GM12878 (cell line): ENCODE measurements at regions not wholly inside any gene's neighbourhood (a gene's known extent, or its start where the extent isn't known, plus 50 kb on each side); places are given as distances from the start of the nearest gene placed in this dataset.
A peak's percentile ranks its signal among the peaks of the same experiment; 100 is the strongest.

Source experiments
- ATAC-seq: fragments of 200-7000 bp; cut with Tn5 transposase; 3 replicates; pipeline ENCODE4 v1.9.1; 2020; ENCODE audit warnings: mild to moderate bottlenecking, moderate library complexity
- BruUV-seq: library from RNA; stranded (reverse); fragments of 400-500 nt; replicated peaks from 2 replicates; lab custom pipeline; 2021; lab: Mats Ljungman, UMichigan
- CTCF ChIA-PET: fragments of 300-600 bp; sonication (Branson Sonifier 250); formaldehyde crosslinking; extraction: SDS; loops from one replicate; lab custom pipeline; 2021; ENCODE audit warnings: inconsistent platforms; lab: Yijun Ruan, JAX
- POLR2A ChIA-PET: fragments of 350-600 bp; formaldehyde crosslinking; extraction: SDS; loops from one replicate; lab custom pipeline; 2021; ENCODE audit warnings: inconsistent platforms; lab: Charles Lee
- RAD21 ChIA-PET: fragments of 300-600 bp; sonication (Branson Sonifier 250); formaldehyde crosslinking; loops from one replicate; lab custom pipeline; 2023; ENCODE audit warnings: antibody characterized with exemption; ENCODE audit not compliant: unreplicated experiment; lab: Charles Lee
- SMC1A ChIA-PET: fragments of 300-600 bp; sonication (Branson Sonifier 250); formaldehyde crosslinking; loops from one replicate; lab custom pipeline; 2023; ENCODE audit not compliant: unreplicated experiment, uncharacterized antibody; lab: Charles Lee
- DNase-seq: peaks from one replicate; pipeline ENCODE4 v3.0.0-alpha.2; 2011; ENCODE audit warnings: low read depth, low spot score
- FAIRE-seq: peaks from 3 replicates; lab custom pipeline; 2011; peaks lifted over from hg19 to GRCh38; lab: Jason Lieb, UNC
- H2AFZ ChIP-seq: 2 replicates; pipeline ENCODE4 v1.6.0; 2011; ENCODE audit warnings: low read depth, low read length, control low read depth; ENCODE audit not compliant: control insufficient read depth
- H3K27ac ChIP-seq: 2 replicates; pipeline ENCODE4 v1.5.1; 2011; ENCODE audit warnings: control low read depth; ENCODE audit not compliant: control insufficient read depth, insufficient read depth
- H3K27me3 ChIP-seq, 2 experiments: replicated peaks in 1 of 2; 2 replicates each; pipeline versions ENCODE4 v1.6.0 to v1.6.1; 2011; ENCODE audit warnings: low read length in 1 of 2; ENCODE audit not compliant: control insufficient read depth in 2 of 2, insufficient read depth in 2 of 2
- H3K36me3 ChIP-seq, 2 experiments: 2 replicates each; pipeline ENCODE4 v1.5.1; 2011; ENCODE audit warnings: low read length in 1 of 2; ENCODE audit not compliant: control insufficient read depth in 2 of 2, insufficient read depth in 2 of 2
- H3K4me1 ChIP-seq: 2 replicates; pipeline ENCODE4 v1.6.1; 2011; ENCODE audit warnings: mild to moderate bottlenecking, low read length, moderate library complexity, mixed read lengths; ENCODE audit not compliant: control insufficient read depth, insufficient read depth
- H3K4me2 ChIP-seq: 2 replicates; pipeline ENCODE4 v1.6.0; 2011; ENCODE audit warnings: control low read depth; ENCODE audit not compliant: control insufficient read depth, insufficient read depth
- H3K4me3 ChIP-seq: fragments of 200-600 bp; sonication (generic); 2 replicates; pipeline ENCODE4 v1.5.1; 2016
- H3K79me2 ChIP-seq: 2 replicates; pipeline ENCODE4 v1.6.0; 2011; ENCODE audit warnings: low read length; ENCODE audit not compliant: control insufficient read depth, insufficient read depth
- H3K9ac ChIP-seq: 2 replicates; pipeline ENCODE4 v1.8.0; 2011; ENCODE audit warnings: low read length, control low read depth, mixed read lengths; ENCODE audit not compliant: control insufficient read depth, insufficient read depth
- H3K9me3 ChIP-seq: replicated peaks from 3 replicates; pipeline ENCODE4 v1.5.1; 2011; ENCODE audit warnings: mild to moderate bottlenecking, low read length; ENCODE audit not compliant: control insufficient read depth, insufficient read depth
- H4K20me1 ChIP-seq: 2 replicates; pipeline ENCODE4 v1.6.0; 2011; ENCODE audit not compliant: control insufficient read depth, insufficient read depth
- ATF7 ChIP-seq: fragments of 450-650 bp; IDR thresholded peaks from 2 replicates; pipeline ENCODE4 v1.6.1; 2016; ENCODE audit warnings: low read depth, mild to moderate bottlenecking
- MEF2B ChIP-seq: fragments of 450-650 bp; IDR thresholded peaks from 2 replicates; pipeline ENCODE4 v1.6.1; 2018; ENCODE audit warnings: mild to moderate bottlenecking, moderate library complexity; ENCODE audit not compliant: partially characterized antibody, poor library complexity, severe bottlenecking
- SREBF1 ChIP-seq: IDR thresholded peaks from 2 replicates; pipeline ENCODE4 v1.6.1; 2012; ENCODE audit warnings: mild to moderate bottlenecking, low read length
- WGBS: methylation state at CpG from one replicate; pipeline ENCODE4 v1.1.6; 2016; ENCODE audit warnings: low lambda C conversion rate; ENCODE audit not compliant: insufficient replicate concordance, insufficient coverage; ENCODE audit errors: missing lambda C conversion rate; 5-methylcytosine and 5-hydroxymethylcytosine counted together
- in situ Hi-C: fragments of 300-500 bp; cut with MboI; formaldehyde crosslinking; loops from 9 replicates; pipeline ENCODE4 v1.14.3; 2018; ENCODE audit warnings: mixed read lengths
- intact Hi-C: fragments of 100-400 bp; cut with micrococcal nuclease; formaldehyde crosslinking; loops from one replicate; pipeline ENCODE4 v1.14.2; 2022; ENCODE audit not compliant: unreplicated experiment
- TF ChIP-seq, protein P1 (sequence below): IDR thresholded peaks from 2 replicates; pipeline ENCODE4 v1.6.1; 2012; ENCODE audit warnings: improper control_type of control experiment, low read depth, low read length; ENCODE audit not compliant: insufficient replicate concordance

DNA sequence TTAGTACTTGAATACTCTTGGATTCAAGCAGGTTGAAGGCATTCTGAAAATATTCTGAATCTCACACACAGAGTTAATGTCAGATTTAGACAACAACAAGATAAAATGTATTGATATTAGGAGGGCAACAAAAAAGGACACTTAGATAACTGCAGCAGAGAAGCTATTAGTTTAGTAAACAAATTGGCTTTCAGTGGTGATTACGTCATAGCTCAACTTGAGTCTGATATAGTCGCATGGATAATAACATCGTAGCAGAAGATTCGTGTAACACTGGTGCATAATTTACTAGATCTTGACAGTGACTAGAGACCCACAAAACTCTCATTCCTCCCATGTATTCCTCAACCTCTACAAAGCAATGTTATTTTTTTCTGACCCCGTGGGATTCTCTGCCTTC, 268.3 kb downstream of the KCNJ2 start:
- no peaks in the 10 kb centered on the region for H3K36me3 ChIP-seq
- DNase-seq, result no peak
- POLR2A ChIA-PET, result no interaction called here
- H3K79me2 ChIP-seq, result no peaks in the 10 kb centered on the region
- H3K9me3 ChIP-seq, result no peaks in the 10 kb centered on the region; the same call in 2 of the 3 replicates
- in situ Hi-C loops (no loop called here), intact Hi-C loops (no loop called here)
- H3K4me2 ChIP-seq, result no peak overlapping the region
- ATAC-seq, result no peak
- H3K9ac ChIP-seq, result no peak overlapping the region
- no peak overlapping the region for H3K4me3 ChIP-seq
- H3K4me1 ChIP-seq, result no peaks in the 10 kb centered on the region
- no TSS peak for BruUV-seq
- 44% methylated on average over 5 of the region's 5 CpGs for WGBS
- CTCF ChIA-PET, result interaction anchor here (0.6 to 1.3 kb wide), 2 partner anchors 14 to 70 kb away, joined by 3 read pairs; no protein-coding TSS in a partner anchor
- H3K27ac ChIP-seq, result no peak overlapping the region
- TF ChIP-seq SREBF1, result no peak
- peak; percentile 56 for TF ChIP-seq ATF7
- TF ChIP-seq, all 136 proteins: peak for 1
- no peak for FAIRE-seq
- no peaks in the 10 kb centered on the region for H3K27me3 ChIP-seq
- RAD21 ChIA-PET, result no interaction called here
- H4K20me1 ChIP-seq, result no peaks in the 10 kb centered on the region
- SMC1A ChIA-PET, result interaction anchor here (0.6 to 1.2 kb wide), 4 partner anchors 9 to 138 kb away, joined by 3 to 5 read pairs (median 3); no protein-coding TSS in a partner anchor
- no peak overlapping the region for H2AFZ ChIP-seq

DNA sequence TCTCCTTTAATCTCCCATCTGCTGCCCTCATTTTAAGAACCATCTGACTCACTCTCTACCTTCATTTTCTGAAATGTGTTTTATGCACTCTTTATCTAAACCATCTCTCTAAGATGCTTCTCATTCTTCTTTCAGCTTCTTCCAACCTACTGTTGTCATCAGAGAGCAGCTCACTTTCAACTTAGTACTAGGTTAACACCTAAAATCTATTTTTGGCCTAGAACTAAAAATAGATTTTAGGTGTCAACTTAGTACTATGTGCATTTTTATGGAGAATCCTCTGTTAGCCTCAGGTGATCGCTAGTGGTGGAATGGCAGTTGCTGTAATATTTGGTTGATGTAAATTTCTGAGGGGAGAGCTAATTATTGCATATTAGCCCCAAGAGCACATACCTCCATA, 277.1 kb downstream of the KCNJ2 start:
- no TSS peak for BruUV-seq
- no peak for FAIRE-seq
- SMC1A ChIA-PET, result interaction anchor here (0.6 to 1.3 kb wide), 8 partner anchors 9 to 213 kb away, joined by 3 read pairs; no protein-coding TSS in a partner anchor

More for the DNA sequence above, 277.1 kb downstream of the KCNJ2 start:
- no peaks in the 10 kb centered on the region for H3K36me3 ChIP-seq
- H3K27me3 ChIP-seq, result no peaks in the 10 kb centered on the region
- no peak for ATAC-seq
- WGBS, result 0% methylated on average over 1 of the region's 1 CpG
- no peaks in the 10 kb centered on the region for H3K4me1 ChIP-seq
- no peak overlapping the region for H3K9ac ChIP-seq
- no peaks in the 10 kb centered on the region for H4K20me1 ChIP-seq
- no peaks in the 10 kb centered on the region for H3K79me2 ChIP-seq
- no peak overlapping the region for H3K4me3 ChIP-seq
- no peak overlapping the region for H2AFZ ChIP-seq
- RAD21 ChIA-PET, result interaction anchor here (0.6 to 1.3 kb wide), 2 partner anchors 69 to 106 kb away, joined by 4 read pairs; no protein-coding TSS in a partner anchor
- no peak overlapping the region for H3K4me2 ChIP-seq
- TF ChIP-seq MEF2B, result peak; percentile 12
- TF ChIP-seq, protein P1, sequence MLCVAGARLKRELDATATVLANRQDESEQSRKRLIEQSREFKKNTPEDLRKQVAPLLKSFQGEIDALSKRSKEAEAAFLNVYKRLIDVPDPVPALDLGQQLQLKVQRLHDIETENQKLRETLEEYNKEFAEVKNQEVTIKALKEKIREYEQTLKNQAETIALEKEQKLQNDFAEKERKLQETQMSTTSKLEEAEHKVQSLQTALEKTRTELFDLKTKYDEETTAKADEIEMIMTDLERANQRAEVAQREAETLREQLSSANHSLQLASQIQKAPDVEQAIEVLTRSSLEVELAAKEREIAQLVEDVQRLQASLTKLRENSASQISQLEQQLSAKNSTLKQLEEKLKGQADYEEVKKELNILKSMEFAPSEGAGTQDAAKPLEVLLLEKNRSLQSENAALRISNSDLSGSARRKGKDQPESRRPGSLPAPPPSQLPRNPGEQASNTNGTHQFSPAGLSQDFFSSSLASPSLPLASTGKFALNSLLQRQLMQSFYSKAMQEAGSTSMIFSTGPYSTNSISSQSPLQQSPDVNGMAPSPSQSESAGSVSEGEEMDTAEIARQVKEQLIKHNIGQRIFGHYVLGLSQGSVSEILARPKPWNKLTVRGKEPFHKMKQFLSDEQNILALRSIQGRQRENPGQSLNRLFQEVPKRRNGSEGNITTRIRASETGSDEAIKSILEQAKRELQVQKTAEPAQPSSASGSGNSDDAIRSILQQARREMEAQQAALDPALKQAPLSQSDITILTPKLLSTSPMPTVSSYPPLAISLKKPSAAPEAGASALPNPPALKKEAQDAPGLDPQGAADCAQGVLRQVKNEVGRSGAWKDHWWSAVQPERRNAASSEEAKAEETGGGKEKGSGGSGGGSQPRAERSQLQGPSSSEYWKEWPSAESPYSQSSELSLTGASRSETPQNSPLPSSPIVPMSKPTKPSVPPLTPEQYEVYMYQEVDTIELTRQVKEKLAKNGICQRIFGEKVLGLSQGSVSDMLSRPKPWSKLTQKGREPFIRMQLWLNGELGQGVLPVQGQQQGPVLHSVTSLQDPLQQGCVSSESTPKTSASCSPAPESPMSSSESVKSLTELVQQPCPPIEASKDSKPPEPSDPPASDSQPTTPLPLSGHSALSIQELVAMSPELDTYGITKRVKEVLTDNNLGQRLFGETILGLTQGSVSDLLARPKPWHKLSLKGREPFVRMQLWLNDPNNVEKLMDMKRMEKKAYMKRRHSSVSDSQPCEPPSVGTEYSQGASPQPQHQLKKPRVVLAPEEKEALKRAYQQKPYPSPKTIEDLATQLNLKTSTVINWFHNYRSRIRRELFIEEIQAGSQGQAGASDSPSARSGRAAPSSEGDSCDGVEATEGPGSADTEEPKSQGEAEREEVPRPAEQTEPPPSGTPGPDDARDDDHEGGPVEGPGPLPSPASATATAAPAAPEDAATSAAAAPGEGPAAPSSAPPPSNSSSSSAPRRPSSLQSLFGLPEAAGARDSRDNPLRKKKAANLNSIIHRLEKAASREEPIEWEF, result no peak
- TF ChIP-seq, all 136 proteins: peak for 1
- H3K9me3 ChIP-seq, result no peaks in the 10 kb centered on the region
- ChIA-PET POLR2A (interaction anchor here (0.9 kb wide), 1 partner anchor 80 kb away, joined by 3 read pairs; no protein-coding TSS in a partner anchor), CTCF (interaction anchor here (1.2 to 1.3 kb wide), 2 partner anchors 41 to 105 kb away, joined by 3 read pairs; no protein-coding TSS in a partner anchor)
- intact Hi-C loops (no loop called here), in situ Hi-C loops (no loop called here)
- H3K27ac ChIP-seq, result no peak overlapping the region
- DNase-seq, result no peak
